SK-N-SH treated with all-trans-retinoic acid at 6 μM for 48 hours (cell line): ENCODE measurements at regions not wholly inside any gene's neighbourhood (a gene's known extent, or its start where the extent isn't known, plus 50 kb on each side); places are given as distances from the start of the nearest gene placed in this dataset.

Experiments used
- CSDC2 ChIP-seq: fragments of 250-450 bp; sonication (Bioruptor Pico); IDR thresholded peaks from 2 replicates; pipeline ENCODE4 v1.5.0; 2020; ENCODE audit warnings: mild to moderate bottlenecking, moderate library complexity
- SNAI2 ChIP-seq: fragments of 250-450 bp; sonication (Bioruptor Pico); IDR thresholded peaks from 2 replicates; pipeline ENCODE4 v1.5.0; 2020; ENCODE audit warnings: mild to moderate bottlenecking, moderate library complexity
- TOX ChIP-seq: fragments of 250-450 bp; sonication (Bioruptor Pico); IDR thresholded peaks from 2 replicates; pipeline ENCODE4 v1.8.0; 2021; ENCODE audit warnings: mild to moderate bottlenecking, moderate library complexity, borderline replicate concordance
- ZFP3 ChIP-seq: fragments of 250-450 bp; sonication (Bioruptor Pico); IDR thresholded peaks from 2 replicates; pipeline ENCODE4 v1.5.0; 2020; ENCODE audit warnings: mild to moderate bottlenecking, moderate library complexity

GRCh38 chr9:117622347-117622746 is 81.9 kb upstream of the TLR4 start:
- no peak for TF ChIP-seq ZFP3
- no peak for TF ChIP-seq SNAI2 (CRISPR knock-in tag)
- TF ChIP-seq CSDC2 (CRISPR knock-in tag), result no peak
- TF ChIP-seq TOX (CRISPR knock-in tag), result no peak
